RWPE1 (cell line): ENCODE measurements at regions not wholly inside any gene's neighbourhood (a gene's known extent, or its start where the extent isn't known, plus 50 kb on each side); places are given as distances from the start of the nearest gene placed in this dataset.

Source experiments
- CTCF ChIA-PET: fragments of 350-600 bp; sonication (Branson Sonifier 250); formaldehyde crosslinking; extraction: SDS; loops from one replicate; lab custom pipeline; 2021; lab: Yijun Ruan, JAX
- POLR2A ChIA-PET: fragments of 400-600 bp; formaldehyde crosslinking; extraction: SDS; loops from one replicate; lab custom pipeline; 2020; ENCODE audit warnings: antibody characterized with exemption; ENCODE audit not compliant: low non-redundant PET; lab: Yijun Ruan, JAX
- DNase-seq: peaks from one replicate; pipeline ENCODE4 v3.0.0; 2012; ENCODE audit warnings: low spot score
- H3K27ac ChIP-seq: fragments of 450-650 bp; 2 replicates; pipeline ENCODE4 v1.5.1; 2017
- TF ChIP-seq, protein P1 (sequence below): fragments of 450-650 bp; conservative IDR thresholded peaks from 2 replicates; pipeline ENCODE4 v1.5.1; 2017; ENCODE audit warnings: low read depth, mild to moderate bottlenecking

GRCh38 chr3:74338998-74339397, 275.5 kb downstream of the CNTN3 start:
- ChIA-PET POLR2A (no interaction called here), CTCF (no interaction called here)
- no peak for DNase-seq
- TF ChIP-seq, protein P1, sequence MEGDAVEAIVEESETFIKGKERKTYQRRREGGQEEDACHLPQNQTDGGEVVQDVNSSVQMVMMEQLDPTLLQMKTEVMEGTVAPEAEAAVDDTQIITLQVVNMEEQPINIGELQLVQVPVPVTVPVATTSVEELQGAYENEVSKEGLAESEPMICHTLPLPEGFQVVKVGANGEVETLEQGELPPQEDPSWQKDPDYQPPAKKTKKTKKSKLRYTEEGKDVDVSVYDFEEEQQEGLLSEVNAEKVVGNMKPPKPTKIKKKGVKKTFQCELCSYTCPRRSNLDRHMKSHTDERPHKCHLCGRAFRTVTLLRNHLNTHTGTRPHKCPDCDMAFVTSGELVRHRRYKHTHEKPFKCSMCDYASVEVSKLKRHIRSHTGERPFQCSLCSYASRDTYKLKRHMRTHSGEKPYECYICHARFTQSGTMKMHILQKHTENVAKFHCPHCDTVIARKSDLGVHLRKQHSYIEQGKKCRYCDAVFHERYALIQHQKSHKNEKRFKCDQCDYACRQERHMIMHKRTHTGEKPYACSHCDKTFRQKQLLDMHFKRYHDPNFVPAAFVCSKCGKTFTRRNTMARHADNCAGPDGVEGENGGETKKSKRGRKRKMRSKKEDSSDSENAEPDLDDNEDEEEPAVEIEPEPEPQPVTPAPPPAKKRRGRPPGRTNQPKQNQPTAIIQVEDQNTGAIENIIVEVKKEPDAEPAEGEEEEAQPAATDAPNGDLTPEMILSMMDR: no peak
- H3K27ac ChIP-seq: no peak overlapping the region

DNA sequence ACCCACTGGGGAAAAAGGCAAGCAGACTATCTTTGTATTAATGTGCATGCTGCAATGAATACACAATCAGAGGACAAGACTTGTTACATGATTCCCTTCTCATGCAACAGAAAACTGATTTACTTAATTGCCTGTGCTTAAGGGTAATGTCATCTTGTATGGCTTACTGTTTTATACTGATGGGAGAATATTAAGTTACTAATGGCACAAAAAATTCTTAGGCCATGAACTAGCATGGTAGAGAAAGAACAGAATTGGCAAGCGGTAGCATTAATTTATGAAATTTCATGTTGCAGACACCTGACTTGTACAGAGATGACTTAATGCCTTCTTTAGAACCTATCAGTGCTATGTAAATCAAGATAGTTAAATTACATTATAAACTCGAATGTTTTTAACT, 282.3 kb downstream of the CNTN3 start:
- no peak for DNase-seq
- H3K27ac ChIP-seq: no peak overlapping the region
- CTCF ChIA-PET: no interaction called here
- POLR2A ChIA-PET: no interaction called here
- TF ChIP-seq, protein P1: no peak

GRCh38 chr3:74331711-74332110, 282.7 kb downstream of the CNTN3 start:
- ChIA-PET CTCF (no interaction called here), POLR2A (no interaction called here)
- no peak for DNase-seq
- TF ChIP-seq, protein P1: no peak
- no peak overlapping the region for H3K27ac ChIP-seq

DNA sequence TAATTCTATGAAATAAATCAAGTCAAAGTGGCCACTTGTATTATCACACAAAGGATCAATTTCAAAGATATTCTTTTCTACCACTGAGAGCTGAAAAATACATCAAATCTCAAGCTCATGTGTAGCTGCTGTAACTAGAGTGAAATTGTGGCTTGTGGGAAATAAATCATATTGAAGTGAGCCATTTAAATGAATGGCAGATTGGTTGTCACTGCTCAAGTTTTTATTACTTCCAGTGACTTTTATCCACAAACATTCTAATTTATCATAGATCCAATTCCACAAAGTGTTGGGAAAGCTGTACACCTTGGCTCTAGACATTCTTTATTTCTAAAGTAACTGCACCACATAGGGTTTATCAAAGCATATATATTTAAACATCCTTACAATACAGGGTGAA, 285.4 kb downstream of the CNTN3 start:
- TF ChIP-seq, protein P1: no peak
- no peak overlapping the region for H3K27ac ChIP-seq
- ChIA-PET CTCF (no interaction called here), POLR2A (no interaction called here)
- no peak for DNase-seq

- TF ChIP-seq, protein P1: no peak
- no peak overlapping the region for H3K27ac ChIP-seq
- POLR2A ChIA-PET: no interaction called here
- no peak for DNase-seq
- CTCF ChIA-PET: no interaction called here
Observed at GRCh38 chr3:74328435-74328834, 286.0 kb downstream of the CNTN3 start.

DNA sequence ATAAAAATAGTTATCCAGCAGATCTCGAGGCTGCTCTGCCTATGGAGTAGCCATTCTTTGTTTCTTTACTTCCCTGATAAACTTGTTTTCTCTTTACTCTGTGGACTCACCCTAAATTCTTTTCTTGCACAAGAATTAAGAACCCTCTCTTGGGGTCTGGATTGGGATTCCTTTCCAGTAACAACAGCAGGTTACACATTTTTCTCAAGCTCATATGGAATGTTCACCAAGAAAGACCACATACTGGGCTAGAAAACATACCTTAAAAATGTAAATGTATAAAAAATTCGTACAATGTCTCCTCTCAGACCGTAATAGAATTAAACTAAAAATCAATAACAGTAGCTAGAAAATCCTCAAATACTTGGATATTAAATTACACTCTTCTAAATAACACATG, 299.2 kb downstream of the CNTN3 start:
- ChIA-PET CTCF (no interaction called here), POLR2A (no interaction called here)
- no peak for DNase-seq
- H3K27ac ChIP-seq: no peak overlapping the region
- TF ChIP-seq, protein P1: no peak

- no peak overlapping the region for H3K27ac ChIP-seq
- ChIA-PET CTCF (no interaction called here), POLR2A (no interaction called here)
- TF ChIP-seq, protein P1: no peak
- no peak for DNase-seq
Observed at GRCh38 chr3:74314696-74315095, 299.8 kb downstream of the CNTN3 start.
